ENCODE measurements at regions not wholly inside any gene's neighbourhood (a gene's known extent, or its start where the extent isn't known, plus 50 kb on each side); places are given as distances from the start of the nearest gene placed in this dataset.

DNA sequence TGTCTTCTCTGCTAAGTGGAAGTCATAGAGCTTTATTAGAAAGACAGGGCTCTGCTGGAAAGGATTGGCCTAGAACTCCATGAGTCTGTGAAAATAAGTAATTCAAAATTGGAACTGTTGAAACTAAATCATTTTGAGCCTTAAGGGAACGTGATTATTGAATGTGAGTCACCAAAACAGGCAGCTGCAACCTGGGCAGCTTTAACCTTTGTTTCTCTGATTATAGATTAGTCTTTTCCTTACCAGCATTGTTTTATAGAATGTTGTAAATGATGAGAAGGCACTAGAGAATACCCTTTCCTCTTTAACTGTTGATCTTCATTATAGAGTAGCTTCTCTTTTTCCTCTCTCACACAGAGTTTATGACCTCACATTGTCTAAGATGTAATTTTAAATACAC, 638.8 kb upstream of the SLITRK6 start:
- TF ChIP-seq, protein P1, sequence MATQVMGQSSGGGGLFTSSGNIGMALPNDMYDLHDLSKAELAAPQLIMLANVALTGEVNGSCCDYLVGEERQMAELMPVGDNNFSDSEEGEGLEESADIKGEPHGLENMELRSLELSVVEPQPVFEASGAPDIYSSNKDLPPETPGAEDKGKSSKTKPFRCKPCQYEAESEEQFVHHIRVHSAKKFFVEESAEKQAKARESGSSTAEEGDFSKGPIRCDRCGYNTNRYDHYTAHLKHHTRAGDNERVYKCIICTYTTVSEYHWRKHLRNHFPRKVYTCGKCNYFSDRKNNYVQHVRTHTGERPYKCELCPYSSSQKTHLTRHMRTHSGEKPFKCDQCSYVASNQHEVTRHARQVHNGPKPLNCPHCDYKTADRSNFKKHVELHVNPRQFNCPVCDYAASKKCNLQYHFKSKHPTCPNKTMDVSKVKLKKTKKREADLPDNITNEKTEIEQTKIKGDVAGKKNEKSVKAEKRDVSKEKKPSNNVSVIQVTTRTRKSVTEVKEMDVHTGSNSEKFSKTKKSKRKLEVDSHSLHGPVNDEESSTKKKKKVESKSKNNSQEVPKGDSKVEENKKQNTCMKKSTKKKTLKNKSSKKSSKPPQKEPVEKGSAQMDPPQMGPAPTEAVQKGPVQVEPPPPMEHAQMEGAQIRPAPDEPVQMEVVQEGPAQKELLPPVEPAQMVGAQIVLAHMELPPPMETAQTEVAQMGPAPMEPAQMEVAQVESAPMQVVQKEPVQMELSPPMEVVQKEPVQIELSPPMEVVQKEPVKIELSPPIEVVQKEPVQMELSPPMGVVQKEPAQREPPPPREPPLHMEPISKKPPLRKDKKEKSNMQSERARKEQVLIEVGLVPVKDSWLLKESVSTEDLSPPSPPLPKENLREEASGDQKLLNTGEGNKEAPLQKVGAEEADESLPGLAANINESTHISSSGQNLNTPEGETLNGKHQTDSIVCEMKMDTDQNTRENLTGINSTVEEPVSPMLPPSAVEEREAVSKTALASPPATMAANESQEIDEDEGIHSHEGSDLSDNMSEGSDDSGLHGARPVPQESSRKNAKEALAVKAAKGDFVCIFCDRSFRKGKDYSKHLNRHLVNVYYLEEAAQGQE (IDR thresholded peaks at IDR 0.05; ENCODE audit: insufficient read depth in 1 of 2, low read depth in 2 of 2, low read length in 2 of 2), result no peak
- TF ChIP-seq FOXP2 (optimal IDR thresholded peaks at IDR 0.05; ENCODE audit: borderline replicate concordance, extremely low read depth, extremely low read length, insufficient read depth) (no peak), SIN3A (IDR thresholded peaks at IDR 0.05; ENCODE audit: borderline replicate concordance, insufficient read depth, low read length) (no peak)

DNA sequence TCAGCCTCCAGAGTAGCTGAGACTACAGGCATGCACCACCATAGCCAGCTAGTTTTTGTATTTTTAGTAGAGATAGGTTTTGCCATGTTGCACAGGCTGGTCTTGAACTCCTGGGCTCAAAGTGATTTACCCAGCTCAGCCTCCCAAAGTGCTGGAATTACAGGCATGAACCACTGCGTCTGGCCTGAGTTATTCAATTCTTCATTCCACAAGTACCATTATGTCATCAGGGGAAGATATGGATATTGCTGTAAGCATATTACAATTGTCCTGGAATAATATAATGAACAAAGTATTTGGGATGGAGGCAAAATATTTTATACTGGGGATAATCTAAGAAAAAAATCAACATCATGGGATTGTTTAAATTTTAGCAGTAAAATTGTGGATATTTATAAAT, 646.0 kb upstream of the SLITRK6 start:
- TF ChIP-seq FOXP2 (optimal IDR thresholded peaks at IDR 0.05; ENCODE audit: borderline replicate concordance, extremely low read depth, extremely low read length, insufficient read depth) (no peak), SIN3A (IDR thresholded peaks at IDR 0.05; ENCODE audit: borderline replicate concordance, insufficient read depth, low read length) (no peak), TAF1 (IDR thresholded peaks at IDR 0.05; ENCODE audit: borderline replicate concordance, insufficient read depth, low read length) (no peak)
- TF ChIP-seq, protein P1 (IDR thresholded peaks at IDR 0.05; ENCODE audit: insufficient read depth in 1 of 2, low read depth in 2 of 2, low read length in 2 of 2), result no peak

DNA sequence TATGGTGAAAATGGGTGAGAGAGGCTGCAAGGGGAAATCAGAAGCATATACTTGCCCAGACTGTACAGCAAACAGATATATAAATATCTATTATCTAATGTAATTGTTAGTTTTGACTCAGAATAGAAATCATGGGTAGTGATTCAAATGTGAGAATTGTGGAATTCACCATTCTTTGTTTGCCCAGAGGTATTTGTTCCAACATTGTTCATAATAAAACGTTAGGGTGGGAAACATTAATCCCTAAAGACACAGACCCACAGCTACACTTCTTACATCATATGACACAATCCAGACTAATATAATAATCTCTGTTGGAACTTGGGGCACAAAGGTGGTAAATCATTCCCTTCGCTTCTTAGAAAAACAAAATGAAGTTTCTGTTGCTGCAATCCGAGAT, 646.5 kb upstream of the SLITRK6 start:
- no peak for TF ChIP-seq SIN3A (IDR thresholded peaks at IDR 0.05; ENCODE audit: borderline replicate concordance, insufficient read depth, low read length)
- no peak for TF ChIP-seq POLR2AphosphoS5 (IDR thresholded peaks at IDR 0.05; ENCODE audit: low read depth, low read length)
- TF ChIP-seq, protein P1 (IDR thresholded peaks at IDR 0.05; ENCODE audit: insufficient read depth in 1 of 2, low read depth in 2 of 2, low read length in 2 of 2), result no peak
- no peak for TF ChIP-seq TAF1 (IDR thresholded peaks at IDR 0.05; ENCODE audit: borderline replicate concordance, insufficient read depth, low read length)
- no peak for TF ChIP-seq FOXP2 (optimal IDR thresholded peaks at IDR 0.05; ENCODE audit: borderline replicate concordance, extremely low read depth, extremely low read length, insufficient read depth)

DNA sequence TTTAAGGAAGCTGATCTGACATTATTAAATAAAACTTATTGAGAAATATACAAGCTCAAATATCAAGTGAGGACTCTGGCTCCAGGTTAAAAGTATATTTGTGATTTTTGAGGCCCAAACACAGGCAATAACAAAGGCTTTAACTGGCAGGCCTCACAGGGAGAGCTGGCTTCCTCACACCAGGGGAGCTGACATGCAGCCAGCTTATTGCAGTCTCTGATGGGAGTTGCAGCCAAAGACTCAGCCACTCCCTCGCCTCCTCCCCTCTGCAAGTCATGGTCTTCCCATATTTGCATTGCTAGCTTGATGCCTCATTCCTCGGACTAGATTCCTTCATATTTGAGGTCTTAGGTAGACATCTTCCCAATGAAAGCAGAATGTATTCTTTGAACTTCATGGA, 647.1 kb upstream of the SLITRK6 start:
- TF ChIP-seq FOXP2 (optimal IDR thresholded peaks at IDR 0.05; ENCODE audit: borderline replicate concordance, extremely low read depth, extremely low read length, insufficient read depth) (no peak), SIN3A (IDR thresholded peaks at IDR 0.05; ENCODE audit: borderline replicate concordance, insufficient read depth, low read length) (no peak), POLR2AphosphoS5 (IDR thresholded peaks at IDR 0.05; ENCODE audit: low read depth, low read length) (no peak), TAF1 (IDR thresholded peaks at IDR 0.05; ENCODE audit: borderline replicate concordance, insufficient read depth, low read length) (no peak)
- TF ChIP-seq, protein P1 (IDR thresholded peaks at IDR 0.05; ENCODE audit: insufficient read depth in 1 of 2, low read depth in 2 of 2, low read length in 2 of 2), result no peak

DNA sequence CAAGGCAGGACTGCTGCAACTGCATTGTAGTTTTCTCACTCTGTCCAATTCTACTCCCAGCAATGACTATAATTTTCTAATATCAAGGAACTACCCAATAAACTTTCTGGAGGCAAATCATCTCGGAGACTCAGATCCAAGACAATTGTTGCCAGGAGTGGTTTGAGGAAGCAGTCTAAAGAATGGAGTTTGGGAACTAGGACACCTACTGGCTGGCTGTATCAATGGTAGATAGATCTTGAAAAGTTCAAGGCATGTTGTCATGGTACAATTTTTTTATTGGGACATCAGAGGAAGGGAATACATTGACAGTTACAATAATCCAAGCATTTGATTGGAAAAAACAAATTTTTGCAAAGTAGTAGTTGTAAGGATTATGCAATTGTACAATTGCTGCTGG, 648.3 kb upstream of the SLITRK6 start:
- TF ChIP-seq FOXP2 (optimal IDR thresholded peaks at IDR 0.05; ENCODE audit: borderline replicate concordance, extremely low read depth, extremely low read length, insufficient read depth) (no peak), POLR2AphosphoS5 (IDR thresholded peaks at IDR 0.05; ENCODE audit: low read depth, low read length) (no peak), TAF1 (IDR thresholded peaks at IDR 0.05; ENCODE audit: borderline replicate concordance, insufficient read depth, low read length) (no peak), SIN3A (IDR thresholded peaks at IDR 0.05; ENCODE audit: borderline replicate concordance, insufficient read depth, low read length) (no peak)
- TF ChIP-seq, protein P1 (IDR thresholded peaks at IDR 0.05; ENCODE audit: insufficient read depth in 1 of 2, low read depth in 2 of 2, low read length in 2 of 2), result no peak
